Fibroblast of mammary gland (primary cell): ENCODE measurements at regions not wholly inside any gene's neighbourhood (a gene's known extent, or its start where the extent isn't known, plus 50 kb on each side); places are given as distances from the start of the nearest gene placed in this dataset.
"Not testable (repeated sequence)": the region's sequence is repeated elsewhere in the genome, so short reads cannot be mapped to it uniquely, and the experiment has no call there.

Experiments
- DNase-seq: peaks from one replicate; pipeline ENCODE4 v3.0.0-alpha.2; 2010; ENCODE audit warnings: low read depth
- H3K4me3 ChIP-seq: 2 replicates; pipeline ENCODE4 v1.5.1; 2011; ENCODE audit warnings: low read depth, mild to moderate bottlenecking, low read length, moderate library complexity; ENCODE audit not compliant: control insufficient read depth
- TF ChIP-seq, protein P1 (sequence below): conservative IDR thresholded peaks from 2 replicates; pipeline ENCODE4 v1.5.1; 2011; ENCODE audit warnings: low read depth, low read length, inconsistent platforms; ENCODE audit not compliant: control insufficient read depth, insufficient read depth

DNA sequence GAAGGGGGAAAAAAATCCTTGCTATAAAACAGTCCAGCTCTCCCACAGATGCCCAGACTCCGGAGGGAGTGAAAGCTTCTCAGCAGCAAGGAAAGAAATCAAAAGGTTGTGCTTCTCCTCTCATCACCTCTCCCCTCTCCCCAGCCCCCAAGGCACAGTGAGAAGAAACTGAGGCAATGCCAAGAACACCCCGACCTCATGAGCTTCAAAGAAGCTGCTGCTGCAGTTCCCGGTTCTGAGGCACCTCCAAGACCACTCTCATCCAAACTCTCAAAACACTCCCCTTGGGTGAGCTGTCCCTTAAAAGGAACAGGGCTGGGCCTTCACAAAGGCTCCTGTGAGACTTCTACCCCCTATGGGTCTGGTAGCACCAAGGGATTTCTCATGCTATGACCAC is 62.0 kb upstream of the KLF7 start:
- no peak for DNase-seq
- TF ChIP-seq, protein P1, sequence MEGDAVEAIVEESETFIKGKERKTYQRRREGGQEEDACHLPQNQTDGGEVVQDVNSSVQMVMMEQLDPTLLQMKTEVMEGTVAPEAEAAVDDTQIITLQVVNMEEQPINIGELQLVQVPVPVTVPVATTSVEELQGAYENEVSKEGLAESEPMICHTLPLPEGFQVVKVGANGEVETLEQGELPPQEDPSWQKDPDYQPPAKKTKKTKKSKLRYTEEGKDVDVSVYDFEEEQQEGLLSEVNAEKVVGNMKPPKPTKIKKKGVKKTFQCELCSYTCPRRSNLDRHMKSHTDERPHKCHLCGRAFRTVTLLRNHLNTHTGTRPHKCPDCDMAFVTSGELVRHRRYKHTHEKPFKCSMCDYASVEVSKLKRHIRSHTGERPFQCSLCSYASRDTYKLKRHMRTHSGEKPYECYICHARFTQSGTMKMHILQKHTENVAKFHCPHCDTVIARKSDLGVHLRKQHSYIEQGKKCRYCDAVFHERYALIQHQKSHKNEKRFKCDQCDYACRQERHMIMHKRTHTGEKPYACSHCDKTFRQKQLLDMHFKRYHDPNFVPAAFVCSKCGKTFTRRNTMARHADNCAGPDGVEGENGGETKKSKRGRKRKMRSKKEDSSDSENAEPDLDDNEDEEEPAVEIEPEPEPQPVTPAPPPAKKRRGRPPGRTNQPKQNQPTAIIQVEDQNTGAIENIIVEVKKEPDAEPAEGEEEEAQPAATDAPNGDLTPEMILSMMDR, result no peak
- H3K4me3 ChIP-seq, result no peak overlapping the region

DNA sequence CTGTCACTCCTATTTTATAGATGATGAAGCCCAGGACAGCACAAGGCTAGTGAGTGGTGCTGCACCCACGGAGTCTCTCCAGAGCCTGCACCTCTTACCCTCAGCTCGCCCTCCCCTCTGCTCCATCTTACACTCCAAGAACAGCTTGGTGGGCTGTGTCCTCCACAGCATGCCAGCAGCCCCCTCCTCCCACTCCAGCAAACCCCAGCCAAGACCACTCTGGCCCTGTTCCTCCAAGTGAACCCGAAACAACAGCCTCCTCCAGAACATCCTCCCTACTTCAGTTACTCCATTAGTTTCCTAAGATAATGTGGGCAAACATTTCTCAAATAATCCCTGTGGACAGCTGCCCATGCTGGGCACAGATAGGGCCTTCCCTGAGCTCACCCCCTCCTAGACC is 62.7 kb upstream of the KLF7 start:
- TF ChIP-seq, protein P1, result no peak

DNA sequence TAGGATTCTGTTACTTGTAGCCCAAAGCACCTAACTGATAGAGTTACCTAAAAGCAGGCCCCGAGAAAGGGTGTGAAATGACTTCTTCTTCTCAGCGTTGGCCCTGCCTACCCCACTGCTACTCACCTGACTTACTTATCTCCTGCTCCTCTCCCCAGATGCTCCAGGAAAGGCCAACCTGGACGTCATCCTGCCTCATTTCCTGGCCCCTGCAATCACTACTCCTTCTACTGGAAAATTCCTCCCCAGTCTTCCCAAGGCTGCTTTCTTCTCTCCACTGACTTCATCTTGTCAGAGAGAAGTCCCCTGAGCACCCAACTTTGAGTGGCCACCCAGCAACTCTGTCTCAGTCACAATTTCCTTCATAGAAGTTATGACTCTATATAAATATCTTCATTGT is 63.4 kb upstream of the KLF7 start:
- DNase-seq, result no peak
- no peak overlapping the region for H3K4me3 ChIP-seq
- TF ChIP-seq, protein P1, result no peak

More for the DNA sequence above, 62.7 kb upstream of the KLF7 start:
- DNase-seq, result no peak
- H3K4me3 ChIP-seq, result no peak overlapping the region

DNA sequence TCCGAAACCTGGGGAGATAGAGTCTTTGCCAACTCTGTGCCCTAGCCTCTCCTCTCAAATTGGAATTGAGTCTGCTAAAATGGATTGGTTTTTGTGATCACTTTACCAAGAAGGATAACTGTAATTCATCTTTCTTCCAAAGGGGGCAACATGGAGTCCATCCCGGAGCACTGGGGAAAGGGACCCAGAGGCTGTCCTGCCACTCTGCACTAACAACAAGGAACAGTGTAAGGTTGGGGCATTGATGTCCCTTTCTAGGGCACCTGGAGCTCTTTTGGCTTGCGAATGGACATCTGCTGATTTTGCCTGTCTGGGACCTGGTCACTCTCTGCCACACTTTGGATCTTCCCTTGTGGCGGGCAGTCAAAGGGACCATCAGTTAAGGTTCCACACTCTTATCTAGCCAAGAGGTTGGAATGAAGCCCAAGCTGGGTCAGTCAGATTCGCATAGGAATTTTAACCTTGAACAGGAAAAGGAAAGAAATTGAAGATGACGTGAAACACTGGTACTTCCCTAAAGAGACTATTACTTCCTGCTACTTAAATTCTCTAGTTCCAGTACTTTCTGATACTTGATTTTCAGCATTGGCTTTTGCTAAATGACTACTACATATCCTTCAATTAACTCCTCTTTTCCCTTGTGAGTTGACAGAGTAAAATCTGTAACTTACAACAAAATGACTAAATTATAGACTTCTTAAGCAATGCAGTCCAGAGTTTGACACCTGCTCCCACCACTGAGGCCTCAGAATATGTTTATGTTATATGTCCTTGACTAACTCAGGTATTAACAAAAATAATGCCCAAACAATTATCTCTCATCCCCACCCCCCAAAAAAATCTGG is 64.7 kb upstream of the KLF7 start:
- no peak overlapping the region for H3K4me3 ChIP-seq
- TF ChIP-seq, protein P1, result peak; percentile 58
- no peak for DNase-seq

DNA sequence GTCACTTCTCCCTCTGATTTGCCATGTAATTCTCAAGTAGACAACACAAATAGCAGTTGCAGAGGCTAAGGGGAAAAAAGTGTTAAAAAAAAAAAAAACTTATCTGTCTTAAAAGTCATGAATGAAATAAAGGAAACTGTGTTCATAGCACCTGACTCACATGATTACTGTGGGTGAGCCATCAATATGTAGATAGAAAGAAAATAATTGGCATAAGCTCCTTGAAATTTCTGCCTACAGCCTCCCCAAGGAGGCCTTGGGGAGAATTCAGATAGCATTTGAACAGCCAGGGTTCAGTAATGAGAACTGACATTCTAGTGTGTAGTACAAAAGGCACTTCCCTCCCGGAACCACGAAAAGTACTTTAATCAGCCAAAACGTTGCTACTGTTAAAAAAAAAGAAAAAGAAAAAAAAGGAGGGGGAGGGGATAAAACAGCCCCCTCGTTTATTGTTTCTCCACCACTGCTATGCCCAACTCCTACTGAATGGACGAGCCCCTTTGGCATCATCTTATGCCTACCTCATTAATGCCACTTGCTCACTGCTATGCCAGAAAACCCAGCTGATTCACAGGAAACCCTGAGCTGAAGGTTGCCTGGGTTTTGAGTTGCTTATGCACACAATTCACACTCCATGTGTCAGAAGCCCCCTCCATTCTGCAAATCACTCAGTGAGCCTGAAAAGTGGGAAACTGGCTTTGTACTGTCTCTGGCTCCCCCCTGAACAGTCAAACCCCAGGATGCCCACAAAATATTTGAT is 65.5 kb upstream of the KLF7 start:
- no peak for DNase-seq

DNA sequence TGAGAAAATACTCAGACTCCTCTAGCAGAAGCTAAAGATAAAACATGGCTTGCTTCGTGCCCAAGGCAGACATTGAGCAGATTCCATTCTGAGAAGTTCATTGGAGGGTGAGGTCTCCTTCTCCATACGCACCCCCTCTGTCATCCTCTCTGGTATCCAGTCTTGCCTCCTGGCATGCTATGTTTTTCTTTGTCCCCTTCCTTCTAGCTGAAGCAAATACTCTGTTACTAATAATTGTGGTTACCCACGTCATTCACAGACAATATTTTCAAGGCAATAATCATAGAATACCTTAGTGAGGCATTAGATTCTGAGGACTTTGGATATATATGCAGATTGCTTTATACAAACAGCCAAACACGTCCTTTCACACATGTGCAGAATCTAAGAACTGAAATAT is 66.2 kb upstream of the KLF7 start:
- DNase-seq, result no peak
- TF ChIP-seq, protein P1, result no peak
- no peak overlapping the region for H3K4me3 ChIP-seq

More for the DNA sequence above, 65.5 kb upstream of the KLF7 start:
- no peak overlapping the region for H3K4me3 ChIP-seq
- TF ChIP-seq, protein P1, result no peak

DNA sequence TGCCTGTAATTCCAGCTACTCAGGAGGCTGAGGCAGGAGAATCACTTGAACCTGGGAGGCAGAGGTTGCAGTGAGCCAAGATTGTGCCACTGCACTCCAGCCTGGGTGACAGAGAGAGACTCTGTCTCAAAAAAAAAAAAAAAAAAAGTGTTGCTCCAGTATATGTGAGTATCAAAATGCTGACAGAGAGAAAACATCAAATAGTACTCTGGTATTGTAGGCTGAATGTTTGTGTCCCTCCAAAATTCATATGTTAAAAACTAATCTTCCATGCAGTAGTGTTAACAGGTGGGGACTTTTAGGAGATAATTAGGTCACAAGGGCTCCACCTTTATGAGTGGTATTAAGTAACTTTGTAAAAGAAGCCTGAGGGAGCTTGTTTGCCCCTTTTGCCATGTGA is 67.4 kb upstream of the KLF7 start:
- not testable (repeated sequence) for H3K4me3 ChIP-seq, DNase-seq
